Common myeloid progenitor, CD34-positive (primary cell): ENCODE measurements at regions not wholly inside any gene's neighbourhood (a gene's known extent, or its start where the extent isn't known, plus 50 kb on each side); places are given as distances from the start of the nearest gene placed in this dataset.

Source experiments
- CTCF ChIA-PET: fragments of 350-600 bp; sonication (Branson Sonifier 250); formaldehyde crosslinking; loops from one replicate; lab custom pipeline; 2021; ENCODE audit warnings: antibody characterized with exemption; lab: Charles Lee
- POLR2A ChIA-PET: fragments of 350-600 bp; sonication (Branson Sonifier 250); formaldehyde crosslinking; loops from one replicate; lab custom pipeline; 2021; ENCODE audit warnings: antibody characterized with exemption; lab: Charles Lee
- DNase-seq, 3 donors: peaks; one replicate each; pipeline versions ENCODE4 v3.0.0 to v3.0.0-alpha.2; 2013
- H3K27ac ChIP-seq, 2 experiments: 1 replicate in 1 of 2; 2 replicates in 1 of 2; pipeline ENCODE4 v1.7.0; 2013; ENCODE audit warnings: inconsistent platforms in 2 of 2, low read length in 2 of 2, mild to moderate bottlenecking in 2 of 2, low read depth in 1 of 2, moderate library complexity in 1 of 2; ENCODE audit not compliant: severe bottlenecking in 2 of 2, insufficient read depth in 1 of 2, poor library complexity in 1 of 2
- H3K27me3 ChIP-seq, 5 experiments: replicated peaks in 2 of 5; 1 replicate in 3 of 5; 2 replicates in 2 of 5; pipeline versions ENCODE4 v1.6.1 to v1.7.0; 2013; ENCODE audit warnings: low read length in 4 of 5, mild to moderate bottlenecking in 2 of 5, moderate library complexity in 2 of 5, inconsistent platforms in 1 of 5; ENCODE audit not compliant: insufficient read depth in 5 of 5, control insufficient read depth in 4 of 5
- H3K36me3 ChIP-seq, 4 experiments: 1 replicate in 2 of 4; 2 replicates in 2 of 4; pipeline versions ENCODE4 v1.6.1 to v1.7.0; 2013; ENCODE audit warnings: low read length in 3 of 4, control low read depth in 1 of 4, mild to moderate bottlenecking in 1 of 4; ENCODE audit not compliant: control insufficient read depth in 4 of 4, insufficient read depth in 4 of 4
- H3K4me1 ChIP-seq, 4 experiments: 1 replicate in 3 of 4; 2 replicates in 1 of 4; pipeline versions ENCODE4 v1.6.1 to v1.7.1; 2013; ENCODE audit warnings: low read length in 3 of 4, mild to moderate bottlenecking in 3 of 4, control low read depth in 1 of 4, inconsistent platforms in 1 of 4, moderate library complexity in 1 of 4; ENCODE audit not compliant: control insufficient read depth in 4 of 4, insufficient read depth in 4 of 4; ENCODE audit errors: control extremely low read depth in 1 of 4
- H3K4me3 ChIP-seq, 7 experiments: 1 replicate in 4 of 7; 2 replicates in 3 of 7; pipeline versions ENCODE4 v1.5.1 to v1.7.0; 2013; ENCODE audit warnings: mild to moderate bottlenecking in 7 of 7, low read length in 6 of 7, moderate library complexity in 6 of 7, inconsistent platforms in 2 of 7, low read depth in 2 of 7, control low read depth in 1 of 7; ENCODE audit not compliant: insufficient read depth in 4 of 7, control insufficient read depth in 1 of 7; ENCODE audit errors: extremely low read depth in 1 of 7
- H3K9me3 ChIP-seq, 5 experiments: 1 replicate in 4 of 5; 2 replicates in 1 of 5; pipeline versions ENCODE4 v1.6.1 to v1.7.1; 2013; ENCODE audit warnings: low read length in 4 of 5, mild to moderate bottlenecking in 2 of 5, inconsistent platforms in 1 of 5, low read depth in 1 of 5, moderate library complexity in 1 of 5; ENCODE audit not compliant: control insufficient read depth in 4 of 5, insufficient read depth in 2 of 5; ENCODE audit errors: control extremely low read depth in 1 of 5
- WGBS: methylation state at CpG from one replicate; pipeline ENCODE4 v1.1.5; 2013; ENCODE audit not compliant: insufficient coverage; 5-methylcytosine and 5-hydroxymethylcytosine counted together

DNA sequence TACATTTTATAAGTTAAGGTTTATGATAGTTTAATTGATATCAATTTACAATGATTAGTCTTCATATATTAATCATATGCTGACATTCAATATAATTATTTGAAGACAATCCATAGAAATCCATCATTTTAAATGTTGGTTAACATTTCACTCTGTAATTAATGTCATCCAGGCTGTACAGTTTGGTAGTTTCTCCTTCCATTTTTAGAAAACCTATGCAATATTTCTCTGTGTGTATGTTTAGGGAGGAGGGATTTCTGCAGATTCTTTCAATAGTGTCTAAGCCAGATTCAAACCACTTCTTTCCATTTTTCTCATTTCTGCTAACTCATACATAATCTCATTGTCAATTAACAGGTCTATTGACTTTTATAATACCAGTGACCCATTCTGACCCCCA is 1159.0 kb upstream of the ATXN8OS start:
- no peaks in the 10 kb centered on the region for H3K4me1 ChIP-seq
- H3K36me3 ChIP-seq: no peaks in the 10 kb centered on the region
- H3K27ac ChIP-seq: no peak overlapping the region
- H3K27me3 ChIP-seq: no peaks in the 10 kb centered on the region
- no peak for DNase-seq
- POLR2A ChIA-PET: no interaction called here
- H3K4me3 ChIP-seq: no peak overlapping the region
- no peaks in the 10 kb centered on the region for H3K9me3 ChIP-seq
- CTCF ChIA-PET: no interaction called here

- H3K4me1 ChIP-seq: no peaks in the 10 kb centered on the region
- H3K27ac ChIP-seq: no peak overlapping the region
- POLR2A ChIA-PET: no interaction called here
- no peaks in the 10 kb centered on the region for H3K36me3 ChIP-seq
- no peaks in the 10 kb centered on the region for H3K27me3 ChIP-seq
- no peaks in the 10 kb centered on the region for H3K9me3 ChIP-seq
- no peak for DNase-seq
- H3K4me3 ChIP-seq: no peak overlapping the region
- WGBS: 100% methylated on average over 1 of the region's 2 CpGs
- CTCF ChIA-PET: no interaction called here
Observed at GRCh38 chr13:68944272-68944671, 1163.4 kb upstream of the ATXN8OS start.

GRCh38 chr13:68940049-68940448 is 1167.6 kb upstream of the ATXN8OS start:
- H3K4me3 ChIP-seq: no peak overlapping the region
- POLR2A ChIA-PET: interaction anchor here (0.6 kb wide), 1 partner anchor 10 kb away, joined by 3 read pairs; no protein-coding TSS in a partner anchor

DNA sequence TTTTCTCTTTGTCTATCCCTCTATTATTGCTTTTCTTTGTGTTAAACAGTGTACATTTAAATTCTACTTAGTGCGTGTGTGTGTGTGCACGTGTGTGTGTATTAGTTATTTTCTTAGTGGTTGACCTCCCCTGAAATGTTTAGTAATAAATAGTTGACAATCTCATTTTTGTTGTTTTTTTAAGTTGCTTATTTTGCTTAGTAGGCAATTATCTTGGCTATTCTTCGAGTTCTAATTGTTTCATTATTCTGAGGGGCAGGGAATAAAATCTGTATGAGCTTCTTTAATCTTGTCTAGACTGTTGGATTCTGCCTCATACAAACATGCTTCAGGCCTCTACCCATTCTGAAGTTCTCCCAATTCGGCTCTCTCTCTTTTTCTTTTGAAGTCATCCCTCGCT is 1169.0 kb upstream of the ATXN8OS start:
- no peaks in the 10 kb centered on the region for H3K4me1 ChIP-seq
- no peaks in the 10 kb centered on the region for H3K36me3 ChIP-seq
- POLR2A ChIA-PET: no interaction called here
- DNase-seq: no peak
- CTCF ChIA-PET: no interaction called here
- H3K9me3 ChIP-seq: no peaks in the 10 kb centered on the region
- H3K27ac ChIP-seq: no peak overlapping the region
- H3K4me3 ChIP-seq: no peak overlapping the region
- no peaks in the 10 kb centered on the region for H3K27me3 ChIP-seq
- WGBS: 93% methylated on average over 4 of the region's 5 CpGs

More at GRCh38 chr13:68940049-68940448, 1167.6 kb upstream of the ATXN8OS start:
- CTCF ChIA-PET: no interaction called here
- DNase-seq: no peak
- no peaks in the 10 kb centered on the region for H3K36me3 ChIP-seq
- no peaks in the 10 kb centered on the region for H3K9me3 ChIP-seq
- H3K27me3 ChIP-seq: no peaks in the 10 kb centered on the region
- 57% methylated on average over 1 of the region's 1 CpG for WGBS
- no peak overlapping the region for H3K27ac ChIP-seq
- no peaks in the 10 kb centered on the region for H3K4me1 ChIP-seq

DNA sequence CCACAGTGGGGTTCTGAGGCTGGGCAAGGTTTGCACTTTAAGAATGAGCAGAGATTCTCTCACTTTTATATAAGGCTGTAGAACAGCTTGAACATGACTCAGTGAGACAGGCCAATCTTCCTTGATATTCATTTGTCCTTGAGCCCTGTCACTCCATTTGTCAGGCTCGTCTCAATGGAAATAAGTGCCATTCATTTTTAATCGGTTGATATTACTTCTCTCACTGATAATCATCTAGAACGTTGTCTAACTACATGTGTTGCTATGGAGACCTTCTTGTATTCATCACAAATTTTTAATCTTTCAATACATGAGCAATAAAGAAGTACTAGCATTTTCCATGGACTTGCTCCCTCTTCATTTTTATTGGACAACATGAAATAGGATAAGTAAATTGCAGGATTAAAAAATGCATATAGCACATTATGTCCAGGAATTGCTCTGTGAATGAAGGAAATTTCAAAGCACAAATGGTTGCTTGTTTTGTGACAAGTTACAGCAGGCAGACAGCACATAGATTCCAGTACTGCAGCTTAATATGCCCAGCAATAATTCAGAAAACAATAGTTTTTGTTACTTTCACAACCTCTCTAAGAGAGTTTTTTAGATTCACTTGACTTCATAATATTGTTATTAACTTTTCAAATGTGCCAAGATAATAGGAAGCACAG is 1178.4 kb upstream of the ATXN8OS start:
- Histone ChIP-seq H3K27me3 (no peaks in the 10 kb centered on the region), H3K36me3 (no peaks in the 10 kb centered on the region), H3K4me1 (no peaks in the 10 kb centered on the region), H3K9me3 (no peaks in the 10 kb centered on the region), H3K27ac (no peak overlapping the region), H3K4me3 (no peak overlapping the region)
- DNase-seq: no peak
- ChIA-PET CTCF (no interaction called here), POLR2A (no interaction called here)
- WGBS: 96% methylated on average over 3 of the region's 3 CpGs

- peaks cover 0 to 2% (median 0%) of the 10 kb centered on the region in 5 experiments for H3K9me3 ChIP-seq
- CTCF ChIA-PET: interaction anchor here (1.3 kb wide), 1 partner anchor 1700 kb away, joined by 3 read pairs; no protein-coding TSS in a partner anchor
- no peak overlapping the region for H3K27ac ChIP-seq
- H3K4me3 ChIP-seq: no peak overlapping the region
- POLR2A ChIA-PET: no interaction called here
- no peaks in the 10 kb centered on the region for H3K4me1 ChIP-seq
- no peaks in the 10 kb centered on the region for H3K27me3 ChIP-seq
- H3K36me3 ChIP-seq: no peaks in the 10 kb centered on the region
- 75% methylated on average over 1 of the region's 2 CpGs for WGBS
- peak; percentile 24 to 42 (median 37) for DNase-seq
Observed at GRCh38 chr13:68927387-68928026, 1180.1 kb upstream of the ATXN8OS start.

GRCh38 chr13:68923995-68924394 is 1183.6 kb upstream of the ATXN8OS start:
- ChIA-PET POLR2A (no interaction called here), CTCF (no interaction called here)
- Histone ChIP-seq H3K4me3 (no peak overlapping the region), H3K9me3 (peaks cover 0 to 2% (median 0%) of the 10 kb centered on the region in 5 experiments), H3K27ac (no peak overlapping the region), H3K27me3 (no peaks in the 10 kb centered on the region), H3K4me1 (no peaks in the 10 kb centered on the region), H3K36me3 (no peaks in the 10 kb centered on the region)
- DNase-seq: no peak
